SK-N-SH (cell line): ENCODE measurements at regions not wholly inside any gene's neighbourhood (a gene's known extent, or its start where the extent isn't known, plus 50 kb on each side); places are given as distances from the start of the nearest gene placed in this dataset.

Source experiments
- CTCF ChIA-PET: fragments of 300-600, 350-600 bp; formaldehyde crosslinking; extraction: SDS; loops from one replicate; lab custom pipeline; 2021; lab: Yijun Ruan, JAX
- POLR2A ChIA-PET: fragments of 350-600 bp; sonication (Branson Sonifier 250); formaldehyde crosslinking; extraction: SDS; loops from one replicate; lab custom pipeline; 2020; ENCODE audit warnings: antibody characterized with exemption, inconsistent platforms; lab: Yijun Ruan, JAX
- DNase-seq: peaks from one replicate; pipeline ENCODE4 v3.0.0; 2012
- H2AFZ ChIP-seq: fragments of 200-600 bp; sonication (generic); 2 replicates; pipeline ENCODE4 v1.8.1; 2016; ENCODE audit warnings: antibody characterized with exemption, mild to moderate bottlenecking, low read depth
- H3F3A ChIP-seq: fragments of 200-600 bp; sonication (generic); replicated peaks from 2 replicates; pipeline ENCODE3; 2016; ENCODE audit warnings: antibody characterized with exemption, mild to moderate bottlenecking; ENCODE audit not compliant: insufficient read depth
- H3K27ac ChIP-seq, 2 experiments: fragments of 200-500 bp in 1 of 2; fragments of 200-600 bp in 1 of 2; sonication (Bioruptor generic) in 1 of 2; sonication (generic), shearing (Covaris generic) in 1 of 2; 2 replicates each; pipeline versions ENCODE4 v1.5.1 to v1.6.1; 2014 to 2016; ENCODE audit warnings: low read depth in 2 of 2, inconsistent platforms in 1 of 2, low read length in 1 of 2, mild to moderate bottlenecking in 1 of 2, mixed read lengths in 1 of 2
- H3K27me3 ChIP-seq: fragments of 200-600 bp; sonication (generic), shearing (Covaris generic); 2 replicates; pipeline ENCODE4 v1.6.1; 2016; ENCODE audit warnings: mixed run types; ENCODE audit not compliant: insufficient read depth
- H3K36me3 ChIP-seq, 2 experiments: fragments of 200-500 bp in 1 of 2; fragments of 200-600 bp in 1 of 2; sonication (Bioruptor generic) in 1 of 2; sonication (generic) in 1 of 2; replicated peaks in 1 of 2; 2 replicates each; pipeline versions ENCODE3 to v1.5.1; 2014 to 2016; ENCODE audit warnings: low read length in 1 of 2, mild to moderate bottlenecking in 1 of 2; ENCODE audit not compliant: insufficient read depth in 2 of 2, control insufficient read depth in 1 of 2
- H3K4me1 ChIP-seq, 2 experiments: fragments of 200-500 bp in 1 of 2; fragments of 200-600 bp in 1 of 2; sonication (Bioruptor generic) in 1 of 2; sonication (generic), shearing (Covaris generic) in 1 of 2; 2 replicates each; pipeline versions ENCODE4 v1.5.1 to v1.6.1; 2014 to 2016; ENCODE audit warnings: low read depth in 1 of 2, low read length in 1 of 2, mixed run types in 1 of 2; ENCODE audit not compliant: insufficient read depth in 2 of 2, control insufficient read depth in 1 of 2
- H3K4me2 ChIP-seq: fragments of 200-600 bp; sonication (generic), shearing (Covaris generic); 2 replicates; pipeline ENCODE4 v1.6.1; 2017; ENCODE audit warnings: mixed run types
- H3K4me3 ChIP-seq, 2 experiments: fragments of 200-500 bp in 1 of 2; fragments of 200-600 bp in 1 of 2; sonication (Bioruptor generic) in 1 of 2; sonication (generic), shearing (Covaris generic) in 1 of 2; 2 replicates each; pipeline versions ENCODE4 v1.5.1 to v1.8.1; 2014 to 2016; ENCODE audit warnings: low read depth in 2 of 2, inconsistent platforms in 1 of 2, low read length in 1 of 2, mild to moderate bottlenecking in 1 of 2, mixed read lengths in 1 of 2, moderate library complexity in 1 of 2
- H3K79me2 ChIP-seq: fragments of 200-600 bp; sonication (generic); 2 replicates; pipeline ENCODE4 v1.8.1; 2017; ENCODE audit warnings: mild to moderate bottlenecking; ENCODE audit not compliant: insufficient read depth
- H3K9ac ChIP-seq: fragments of 200-600 bp; sonication (generic); 2 replicates; pipeline ENCODE4 v1.6.1; 2017; ENCODE audit warnings: mixed run types
- H3K9me2 ChIP-seq: fragments of 200-600 bp; sonication (generic); 2 replicates; pipeline ENCODE4 v1.6.1; 2017; ENCODE audit warnings: mixed run types
- H3K9me3 ChIP-seq: fragments of 200-600 bp; sonication (generic); 2 replicates; pipeline ENCODE4 v1.6.1; 2017; ENCODE audit warnings: mixed run types, mild to moderate bottlenecking, moderate library complexity
- H4K20me1 ChIP-seq: fragments of 200-600 bp; sonication (generic); 2 replicates; pipeline ENCODE4 v1.6.1; 2017; ENCODE audit warnings: mild to moderate bottlenecking, mixed run types; ENCODE audit not compliant: insufficient read depth
- CHD2 ChIP-seq: fragments of 150-350 bp; IDR thresholded peaks from 2 replicates; pipeline ENCODE4 v1.6.1; 2018; ENCODE audit warnings: low read length; ENCODE audit not compliant: partially characterized antibody
- ELF1 ChIP-seq: IDR thresholded peaks from 2 replicates; pipeline ENCODE4 v1.4.0; 2012
- EP300 ChIP-seq, 2 experiments: IDR thresholded peaks; 2 replicates each; pipeline versions ENCODE4 v1.4.0 to v1.6.1; 2012; ENCODE audit warnings: borderline replicate concordance in 1 of 2, low read depth in 1 of 2, low read length in 1 of 2
- EZH2phosphoT487 ChIP-seq: fragments of 200-600 bp; sonication (generic); IDR thresholded peaks from 2 replicates; pipeline ENCODE4 v1.6.1; 2017; ENCODE audit warnings: low read depth, mixed run types, mild to moderate bottlenecking, antibody characterized with exemption, moderate library complexity, borderline replicate concordance
- FOXJ3 ChIP-seq: sonication (generic); formaldehyde crosslinking; IDR thresholded peaks from 2 replicates; pipeline ENCODE4 v1.5.1; 2020; ENCODE audit warnings: mild to moderate bottlenecking, missing genetic modification reagents
- FOXM1 ChIP-seq: IDR thresholded peaks from 2 replicates; pipeline ENCODE4 v1.4.0; 2012; ENCODE audit warnings: low read depth, mild to moderate bottlenecking
- GABPA ChIP-seq: IDR thresholded peaks from 2 replicates; pipeline ENCODE4 v1.4.0; 2012; ENCODE audit warnings: low read depth, mild to moderate bottlenecking
- GATA2 ChIP-seq: sonication (generic); formaldehyde crosslinking; IDR thresholded peaks from 2 replicates; pipeline ENCODE4 v1.5.0; 2020; ENCODE audit warnings: mild to moderate bottlenecking, missing genetic modification reagents
- IRF3 ChIP-seq: fragments of 150-350 bp; IDR thresholded peaks from 2 replicates; pipeline ENCODE4 v1.6.1; 2016; ENCODE audit warnings: mild to moderate bottlenecking, low read depth, low read length
- MEF2A ChIP-seq: IDR thresholded peaks from 2 replicates; pipeline ENCODE4 v1.4.0; 2012; ENCODE audit warnings: low read depth, borderline replicate concordance
- NFIC ChIP-seq: IDR thresholded peaks from 2 replicates; pipeline ENCODE4 v1.4.0; 2012; ENCODE audit warnings: borderline replicate concordance
- NRF1 ChIP-seq: IDR thresholded peaks from 2 replicates; pipeline ENCODE4 v1.6.1; 2012; ENCODE audit warnings: low read depth, mild to moderate bottlenecking, low read length
- PBX3 ChIP-seq: IDR thresholded peaks from 2 replicates; pipeline ENCODE4; 2012
- RCOR1 ChIP-seq: fragments of 150-350 bp; IDR thresholded peaks from 2 replicates; pipeline ENCODE4 v1.6.1; 2017; ENCODE audit warnings: antibody characterized with exemption, low read length
- RFX5 ChIP-seq: IDR thresholded peaks from 2 replicates; pipeline ENCODE4 v1.6.1; 2012; ENCODE audit warnings: mild to moderate bottlenecking, improper control_type of control experiment, low read length
- RXRA ChIP-seq: IDR thresholded peaks from 2 replicates; pipeline ENCODE4 v1.4.0; 2012; ENCODE audit warnings: low read depth, mild to moderate bottlenecking, borderline replicate concordance
- TEAD4 ChIP-seq: IDR thresholded peaks from 2 replicates; pipeline ENCODE4 v1.4.0; 2012; ENCODE audit warnings: mild to moderate bottlenecking, borderline replicate concordance; ENCODE audit not compliant: insufficient read depth
- USF1 ChIP-seq: IDR thresholded peaks from 2 replicates; pipeline ENCODE4 v1.4.0; 2012; ENCODE audit warnings: low read depth, borderline replicate concordance
- USF2 ChIP-seq: fragments of 150-350 bp; IDR thresholded peaks from 2 replicates; pipeline ENCODE4 v1.6.1; 2017; ENCODE audit warnings: antibody characterized with exemption, low read length, low read depth, borderline replicate concordance
- ZBTB33 ChIP-seq: IDR thresholded peaks from 2 replicates; pipeline ENCODE4 v1.4.0; 2012; ENCODE audit warnings: low read depth, borderline replicate concordance
- WGBS: methylation state at CpG from one replicate; pipeline ENCODE4 v1.1.6; 2017; ENCODE audit warnings: low lambda C conversion rate; 5-methylcytosine and 5-hydroxymethylcytosine counted together

GRCh38 chr6:2566048-2566447 lies 184.7 kb downstream of the MYLK4 start:
- ChIA-PET CTCF (no interaction called here), POLR2A (no interaction called here)
- WGBS, result 46% methylated on average over 1 of the region's 1 CpG
- Histone ChIP-seq H3K4me2 (no peak overlapping the region), H2AFZ (no peak overlapping the region), H3K4me1 (peaks cover 0 to 10% of the 10 kb centered on the region in 2 experiments; a peak in 1 of 4 replicates), H3F3A (no peaks in the 10 kb centered on the region), H3K27ac (no peak overlapping the region), H3K36me3 (no peaks in the 10 kb centered on the region), H3K9ac (no peak overlapping the region), H3K4me3 (no peak overlapping the region), H4K20me1 (no peaks in the 10 kb centered on the region), H3K9me2 (no peaks in the 10 kb centered on the region), H3K79me2 (no peaks in the 10 kb centered on the region), H3K9me3 (no peaks in the 10 kb centered on the region), H3K27me3 (no peaks in the 10 kb centered on the region; the same call in 1 of the 2 replicates)
- DNase-seq, result no peak
- TF ChIP-seq ELF1 (no peak), MEF2A (no peak), CHD2 (no peak), EZH2phosphoT487 (no peak), USF2 (no peak), TEAD4 (no peak), RFX5 (no peak), NRF1 (no peak), IRF3 (no peak), ZBTB33 (no peak), USF1 (no peak), FOXJ3 (CRISPR knock-in tag) (no peak), RCOR1 (no peak), EP300 (IDR thresholded peaks at IDR 0.05; ENCODE audit: borderline replicate concordance in 1 of 2, low read depth in 1 of 2, low read length in 1 of 2) (no peak), RXRA (no peak), NFIC (no peak), GATA2 (no peak), FOXM1 (no peak), PBX3 (no peak), GABPA (no peak)
